ENCODE measurements at regions not wholly inside any gene's neighbourhood (a gene's known extent, or its start where the extent isn't known, plus 50 kb on each side); places are given as distances from the start of the nearest gene placed in this dataset.

GRCh38 chr2:181114021-181114420, 133.6 kb downstream of the UBE2E3 start:
- DNase-seq: no peak

DNA sequence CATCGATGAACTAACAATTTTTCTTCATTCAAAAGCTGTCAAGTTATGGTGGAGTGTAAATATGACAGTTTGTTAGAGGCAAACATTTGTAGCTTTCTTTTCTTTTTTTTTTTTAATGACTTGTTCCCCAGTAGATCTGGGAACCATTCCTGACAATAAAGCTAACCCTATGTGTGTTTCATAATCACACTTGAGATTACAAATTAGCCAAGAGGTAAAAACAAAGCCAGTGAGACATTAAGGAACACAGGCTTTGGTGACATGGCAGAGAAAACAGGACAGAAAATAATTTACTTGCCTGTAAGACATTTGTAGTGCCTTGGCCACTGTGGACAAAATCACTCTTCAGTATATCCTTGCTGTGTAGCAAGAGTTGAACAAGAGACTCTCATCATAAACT, 135.9 kb downstream of the UBE2E3 start:
- no peak for DNase-seq

GRCh38 chr2:181117206-181117925, 137.0 kb downstream of the UBE2E3 start:
- DNase-seq: no peak

- DNase-seq: no peak
Observed at GRCh38 chr2:181120625-181121024, 140.2 kb downstream of the UBE2E3 start.

GRCh38 chr2:181121996-181122395, 141.6 kb downstream of the UBE2E3 start:
- no peak for DNase-seq

- no peak for DNase-seq
Observed at GRCh38 chr2:181122601-181123000, 142.2 kb downstream of the UBE2E3 start.

DNA sequence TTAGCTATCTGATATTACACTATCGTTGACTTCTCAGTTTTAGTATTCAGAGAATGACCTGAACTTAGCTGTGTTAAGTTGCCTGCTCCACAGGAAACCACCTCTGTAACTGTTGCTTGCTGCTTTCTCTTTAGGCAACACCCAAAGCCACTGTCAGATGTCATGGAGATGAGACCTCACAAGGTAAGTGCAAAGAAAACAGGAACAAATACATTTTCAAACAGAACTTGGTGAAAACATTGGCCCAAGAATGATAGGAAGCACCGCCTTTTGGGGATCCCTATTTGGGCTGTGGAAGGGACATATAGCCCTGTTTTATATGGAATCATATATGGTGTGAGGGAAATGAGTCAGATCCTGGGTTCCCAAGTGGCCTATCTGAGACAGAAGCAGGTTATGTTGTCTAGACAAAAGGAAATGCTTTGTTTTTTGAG, 143.4 kb downstream of the UBE2E3 start:
- DNase-seq: no peak

GRCh38 chr2:181124497-181124896, 144.1 kb downstream of the UBE2E3 start:
- peak; percentile 68 for DNase-seq

GRCh38 chr2:181125359-181125758, 145.0 kb downstream of the UBE2E3 start:
- DNase-seq: no peak

DNA sequence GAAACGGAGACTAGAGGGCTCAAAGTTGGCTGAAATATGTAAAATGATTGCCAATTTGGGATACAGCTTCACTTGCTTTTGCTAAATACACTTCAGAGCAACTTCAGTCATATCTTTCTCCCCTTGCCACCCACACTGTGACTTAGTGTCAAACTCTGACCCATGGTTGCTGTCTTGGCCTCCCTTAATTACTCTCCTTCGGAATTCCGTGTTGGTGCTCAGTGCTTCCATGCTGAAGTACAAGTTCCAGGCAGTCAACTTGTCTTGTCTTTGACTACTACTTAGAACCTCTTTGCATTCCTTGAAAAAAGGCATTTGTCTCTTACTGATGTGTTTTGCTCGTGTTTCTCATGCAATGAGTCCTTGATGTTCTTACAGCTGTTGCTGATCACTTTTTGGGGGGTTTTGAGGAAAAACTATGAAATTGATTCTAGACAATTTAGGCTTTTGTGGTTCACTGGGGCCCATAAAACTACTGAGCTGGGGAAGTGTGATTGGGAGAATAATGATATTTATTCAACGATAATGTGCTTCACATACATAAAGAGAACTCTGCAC, 146.0 kb downstream of the UBE2E3 start:
- DNase-seq: no peak

DNA sequence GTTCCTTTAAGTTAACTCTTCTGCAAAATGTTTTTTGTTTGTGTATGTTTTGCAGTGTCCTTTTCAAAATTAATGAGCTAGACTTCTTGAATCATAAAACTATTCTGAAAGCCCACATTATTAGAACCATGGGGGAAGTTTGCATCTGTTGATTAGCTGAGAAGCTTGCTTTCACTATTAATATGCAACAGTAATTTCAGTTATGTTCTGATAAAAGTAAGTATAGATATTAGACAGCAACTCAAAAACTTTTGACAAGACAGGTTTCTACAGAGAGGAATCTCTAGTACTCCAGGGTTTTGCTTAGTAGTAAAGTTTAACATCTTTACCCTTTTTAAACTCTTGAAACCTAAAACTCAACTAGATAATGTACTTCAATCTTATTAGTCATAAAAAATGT, 147.8 kb downstream of the UBE2E3 start:
- DNase-seq: no peak

DNA sequence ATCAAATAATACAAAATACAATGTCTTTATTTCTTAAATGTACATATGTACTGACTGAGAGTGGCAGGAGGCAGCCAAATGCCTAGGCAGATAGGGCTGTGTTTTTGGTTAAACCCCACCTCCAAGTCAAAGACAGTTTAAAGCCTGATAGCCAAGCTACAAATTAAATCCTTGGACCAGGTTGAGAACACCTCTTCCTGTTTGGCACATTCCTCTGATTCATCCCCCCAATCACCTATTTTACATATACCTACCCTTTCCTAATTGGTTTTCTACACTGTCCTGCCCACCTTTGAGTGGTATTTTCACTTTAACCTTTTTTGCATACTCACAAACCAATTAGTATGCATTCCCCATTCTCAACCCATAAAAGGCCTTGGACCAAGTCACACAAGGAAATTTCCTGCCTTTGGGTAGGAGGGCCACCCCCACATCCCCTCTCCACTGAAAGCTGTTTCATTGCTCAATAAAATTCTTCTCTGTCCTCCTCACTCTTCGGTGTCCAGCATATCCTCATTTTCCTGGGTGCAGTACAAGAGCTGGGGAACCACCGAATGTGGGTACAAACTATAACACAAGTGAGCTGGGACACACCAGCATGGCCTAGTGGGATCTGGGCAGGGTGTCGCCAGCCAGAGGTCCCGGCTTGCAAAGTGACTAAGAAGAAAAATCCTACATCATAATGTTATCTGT, 149.1 kb downstream of the UBE2E3 start:
- DNase-seq: no peak

- no peak for DNase-seq
Observed at GRCh38 chr2:181130686-181131085, 150.3 kb downstream of the UBE2E3 start.

GRCh38 chr2:181131584-181131983, 151.2 kb downstream of the UBE2E3 start:
- no peak for DNase-seq

GRCh38 chr2:181138816-181139215, 158.4 kb downstream of the UBE2E3 start:
- no peak for DNase-seq

DNA sequence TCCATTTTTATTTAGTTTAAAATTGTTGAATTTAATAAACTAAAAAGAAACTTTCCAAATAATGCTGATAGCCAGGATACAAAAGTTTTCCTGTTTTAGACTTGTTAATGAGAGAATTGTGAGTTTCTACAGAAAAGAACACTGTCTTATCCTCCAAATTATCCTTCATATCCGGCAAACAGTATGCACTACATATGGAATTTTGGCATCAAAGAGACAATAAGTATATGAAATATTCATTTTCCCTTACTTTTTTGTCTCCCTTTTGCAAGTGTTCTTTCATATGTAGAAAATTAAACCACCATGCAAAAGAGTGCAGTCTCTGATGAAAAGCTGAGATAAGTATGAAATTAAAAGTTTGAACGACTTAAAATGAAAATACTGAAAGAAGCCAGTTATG, 159.4 kb downstream of the UBE2E3 start:
- DNase-seq: no peak

DNA sequence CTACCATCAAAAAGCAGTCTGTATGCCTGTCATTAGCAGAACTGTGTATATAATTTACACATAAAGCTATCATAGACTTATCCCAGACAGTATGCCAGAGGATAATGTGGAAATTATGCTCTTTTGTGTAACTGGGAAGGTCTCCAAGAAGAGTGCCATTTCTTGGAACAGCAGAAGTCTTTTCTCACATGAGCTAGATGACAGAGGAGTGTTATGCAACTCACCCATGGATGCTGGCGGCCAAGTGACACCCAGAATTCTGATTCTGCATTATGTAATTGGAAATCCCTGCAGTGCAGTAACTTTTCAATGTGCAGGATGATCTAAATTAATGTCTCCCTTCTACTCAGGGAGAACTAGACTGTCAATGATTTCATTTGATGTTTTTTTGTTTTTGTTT, 160.0 kb downstream of the UBE2E3 start:
- DNase-seq: no peak

GRCh38 chr2:181140928-181141327, 160.5 kb downstream of the UBE2E3 start:
- no peak for DNase-seq

GRCh38 chr2:181141676-181142075, 161.3 kb downstream of the UBE2E3 start:
- no peak for DNase-seq

GRCh38 chr2:181142514-181142913, 162.1 kb downstream of the UBE2E3 start:
- DNase-seq: no peak

GRCh38 chr2:181143790-181144300, 163.4 kb downstream of the UBE2E3 start:
- no peak for DNase-seq

DNA sequence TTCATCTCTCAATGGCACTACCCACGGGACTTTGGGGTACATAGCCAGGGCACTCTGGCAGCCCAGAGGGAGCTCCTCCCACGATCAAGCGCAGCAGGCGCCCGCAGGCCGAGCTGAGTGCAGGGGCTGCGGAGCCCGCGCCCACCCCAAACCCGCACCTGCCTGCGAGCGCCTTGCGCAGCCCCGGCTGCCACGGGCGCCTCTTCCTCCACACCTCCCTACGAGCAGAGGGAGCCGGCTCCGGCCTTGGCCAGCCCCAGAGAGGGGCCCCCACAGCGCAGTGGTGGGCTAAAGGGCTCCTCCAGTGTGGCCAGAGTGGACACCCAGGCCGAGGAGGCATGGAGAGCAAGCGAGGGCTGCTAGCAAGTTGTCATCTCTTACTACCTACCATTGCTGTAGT, 165.2 kb downstream of the UBE2E3 start:
- DNase-seq: no peak

GRCh38 chr2:181146171-181146570, 165.8 kb downstream of the UBE2E3 start:
- DNase-seq: no peak

GRCh38 chr2:181149056-181149455, 168.7 kb downstream of the UBE2E3 start:
- no peak for DNase-seq
